CD14-positive monocyte (primary cell): ENCODE measurements at regions not wholly inside any gene's neighbourhood (a gene's known extent, or its start where the extent isn't known, plus 50 kb on each side); places are given as distances from the start of the nearest gene placed in this dataset.

ENCODE experiments used
- DNase-seq, 3 donors: peaks; one replicate each; pipeline ENCODE4 v3.0.0-alpha.2; 2011 to 2022
- H2AFZ ChIP-seq: 2 replicates; pipeline ENCODE4 v1.6.0; 2012; ENCODE audit warnings: mild to moderate bottlenecking, low read depth, low read length, inconsistent platforms; ENCODE audit not compliant: insufficient read depth, poor library complexity, severe bottlenecking
- H3K27ac ChIP-seq, 2 donors: 1 replicate in 1 of 2; 2 replicates in 1 of 2; pipeline ENCODE4 v1.5.1; 2012 to 2013; ENCODE audit warnings: low read length in 2 of 2, control low read depth in 1 of 2, inconsistent platforms in 1 of 2, low read depth in 1 of 2, mild to moderate bottlenecking in 1 of 2
- H3K27me3 ChIP-seq, 2 donors: one replicate each; pipeline versions ENCODE4 v1.6.0 to v1.6.1; 2011 to 2013; ENCODE audit warnings: low read length in 2 of 2; ENCODE audit not compliant: control insufficient read depth in 2 of 2, insufficient read depth in 2 of 2
- H3K36me3 ChIP-seq, 2 donors: replicated peaks in 1 of 2; 1 replicate in 1 of 2; 2 replicates in 1 of 2; pipeline versions ENCODE4 v1.5.1 to v1.6.1; 2012 to 2013; ENCODE audit warnings: low read length in 2 of 2, control low read depth in 1 of 2, inconsistent platforms in 1 of 2, mild to moderate bottlenecking in 1 of 2; ENCODE audit not compliant: insufficient read depth in 2 of 2, control insufficient read depth in 1 of 2
- H3K4me1 ChIP-seq, 2 donors: 1 replicate in 1 of 2; 2 replicates in 1 of 2; pipeline versions ENCODE4 v1.5.1 to v1.6.1; 2012 to 2013; ENCODE audit warnings: low read length in 2 of 2, control low read depth in 1 of 2, inconsistent platforms in 1 of 2, mild to moderate bottlenecking in 1 of 2, moderate library complexity in 1 of 2; ENCODE audit not compliant: insufficient read depth in 2 of 2, control insufficient read depth in 1 of 2
- H3K4me2 ChIP-seq: replicated peaks from 2 replicates; pipeline ENCODE3; 2012; ENCODE audit warnings: low read length, moderate library complexity, mild to moderate bottlenecking; ENCODE audit not compliant: poor library complexity, severe bottlenecking; ENCODE audit errors: extremely low read depth
- H3K4me3 ChIP-seq, 3 experiments: fragments of 200-600 bp in 1 of 3; sonication (generic) in 1 of 3; replicated peaks in 1 of 3; 1 replicate in 2 of 3; 2 replicates in 1 of 3; pipeline ENCODE4 v1.5.1; 2011 to 2013; ENCODE audit warnings: low read length in 3 of 3, mild to moderate bottlenecking in 3 of 3, control low read depth in 2 of 3, low read depth in 2 of 3, inconsistent platforms in 1 of 3, moderate library complexity in 1 of 3
- H3K79me2 ChIP-seq: 2 replicates; pipeline ENCODE4 v1.6.0; 2012; ENCODE audit warnings: mild to moderate bottlenecking, control low read depth, inconsistent platforms, low read length, moderate library complexity; ENCODE audit not compliant: insufficient read depth
- H3K9ac ChIP-seq: 2 replicates; pipeline ENCODE4 v1.6.0; 2017; ENCODE audit warnings: low read length, mild to moderate bottlenecking; ENCODE audit not compliant: insufficient read depth, poor library complexity, severe bottlenecking
- H3K9me3 ChIP-seq, 2 donors: replicated peaks in 1 of 2; 1 replicate in 1 of 2; 2 replicates in 1 of 2; pipeline versions ENCODE4 v1.5.1 to v1.6.1; 2012 to 2013; ENCODE audit warnings: low read length in 2 of 2, control low read depth in 1 of 2; ENCODE audit not compliant: control insufficient read depth in 1 of 2, insufficient read depth in 1 of 2
- H4K20me1 ChIP-seq: 2 replicates; pipeline ENCODE4 v1.6.0; 2012; ENCODE audit warnings: mild to moderate bottlenecking, low read length, control low read depth, moderate library complexity; ENCODE audit not compliant: insufficient read depth
- H3K27ac Mint-ChIP-seq, 7 donors: one replicate each; pipeline ENCODE4 v1.8.0; 2020; ENCODE audit warnings: mild to moderate bottlenecking in 7 of 7, mixed read lengths in 7 of 7, moderate library complexity in 6 of 7, inconsistent platforms in 2 of 7
- H3K27me3 Mint-ChIP-seq, 3 donors: one replicate each; pipeline ENCODE4 v1.8.0; 2021 to 2022; ENCODE audit warnings: low read depth in 3 of 3, mild to moderate bottlenecking in 3 of 3, mixed read lengths in 3 of 3, moderate library complexity in 3 of 3, inconsistent platforms in 1 of 3
- H3K36me3 Mint-ChIP-seq, 2 donors: one replicate each; pipeline ENCODE4 v1.8.0; 2020; ENCODE audit warnings: mixed read lengths in 2 of 2, inconsistent platforms in 1 of 2, mild to moderate bottlenecking in 1 of 2
- H3K4me1 Mint-ChIP-seq: one replicate; pipeline ENCODE4 v1.8.0; 2020; ENCODE audit warnings: mild to moderate bottlenecking, mixed read lengths
- H3K4me3 Mint-ChIP-seq, 2 donors: one replicate each; pipeline ENCODE4 v1.8.0; 2020; ENCODE audit warnings: mild to moderate bottlenecking in 2 of 2, mixed read lengths in 2 of 2, moderate library complexity in 1 of 2
- H3K9me3 Mint-ChIP-seq, 7 donors: one replicate each; pipeline ENCODE4 v1.8.0; 2020 to 2022; ENCODE audit warnings: mixed read lengths in 7 of 7, mild to moderate bottlenecking in 6 of 7, moderate library complexity in 6 of 7, inconsistent platforms in 2 of 7
- WGBS: methylation state at CpG from one replicate; pipeline ENCODE4 v1.1.5; 2013; ENCODE audit warnings: missing lambda C conversion rate; ENCODE audit not compliant: insufficient coverage; 5-methylcytosine and 5-hydroxymethylcytosine counted together
- intact Hi-C, 2 donors: fragments of 100-400 bp; cut with micrococcal nuclease; formaldehyde crosslinking; loops; one replicate each; pipeline versions ENCODE4 v1.15.0 to v1.15.1; 2023
- TF ChIP-seq, protein P1 (sequence below): fragments of 200-600 bp; IDR thresholded peaks from one replicate; pipeline ENCODE4 v1.8.0; 2022; ENCODE audit warnings: antibody characterized with exemption, mild to moderate bottlenecking

DNA sequence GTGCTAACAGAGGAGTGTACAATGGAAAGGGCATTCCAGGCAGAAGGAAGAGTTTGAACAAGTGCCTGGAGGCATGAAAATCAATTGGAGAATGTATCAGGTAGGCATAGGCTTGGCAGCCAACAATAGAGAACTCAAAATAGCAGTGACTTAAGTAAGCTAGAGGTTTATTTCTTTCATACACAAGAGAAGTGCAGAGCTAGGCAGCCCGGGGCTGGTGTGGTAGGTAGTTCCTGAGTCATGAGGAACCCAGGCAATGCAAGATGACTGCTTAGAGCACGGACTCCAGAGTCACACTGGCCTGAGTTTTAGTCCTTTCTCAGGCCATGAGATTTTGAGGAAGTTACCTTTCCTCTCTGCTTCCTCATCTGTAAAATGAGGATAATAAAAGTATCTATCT lies 74.8 kb upstream of the LRRN2 start:
- H3K4me3 Mint-ChIP-seq, result no peak overlapping the region
- Histone ChIP-seq H3K79me2 (no peaks in the 10 kb centered on the region), H3K9me3 (no peaks in the 10 kb centered on the region), H4K20me1 (no peaks in the 10 kb centered on the region), H2AFZ (no peak overlapping the region), H3K4me2 (no peak overlapping the region), H3K4me1 (no peaks in the 10 kb centered on the region), H3K4me3 (no peak overlapping the region), H3K27me3 (no peaks in the 10 kb centered on the region), H3K36me3 (no peaks in the 10 kb centered on the region), H3K9ac (no peak overlapping the region), H3K27ac (no peak overlapping the region)
- H3K4me1 Mint-ChIP-seq, result peaks cover 5% of the 10 kb centered on the region
- no peaks in the 10 kb centered on the region for H3K36me3 Mint-ChIP-seq
- H3K9me3 Mint-ChIP-seq, result peaks cover 0 to 8% (median 2%) of the 10 kb centered on the region in 7 donors
- peaks cover 9 to 12% (median 11%) of the 10 kb centered on the region in 3 donors for H3K27me3 Mint-ChIP-seq
- peak in 1 of 3 donors; percentile 7 for DNase-seq
- intact Hi-C loops, result no loop called here
- TF ChIP-seq, protein P1, sequence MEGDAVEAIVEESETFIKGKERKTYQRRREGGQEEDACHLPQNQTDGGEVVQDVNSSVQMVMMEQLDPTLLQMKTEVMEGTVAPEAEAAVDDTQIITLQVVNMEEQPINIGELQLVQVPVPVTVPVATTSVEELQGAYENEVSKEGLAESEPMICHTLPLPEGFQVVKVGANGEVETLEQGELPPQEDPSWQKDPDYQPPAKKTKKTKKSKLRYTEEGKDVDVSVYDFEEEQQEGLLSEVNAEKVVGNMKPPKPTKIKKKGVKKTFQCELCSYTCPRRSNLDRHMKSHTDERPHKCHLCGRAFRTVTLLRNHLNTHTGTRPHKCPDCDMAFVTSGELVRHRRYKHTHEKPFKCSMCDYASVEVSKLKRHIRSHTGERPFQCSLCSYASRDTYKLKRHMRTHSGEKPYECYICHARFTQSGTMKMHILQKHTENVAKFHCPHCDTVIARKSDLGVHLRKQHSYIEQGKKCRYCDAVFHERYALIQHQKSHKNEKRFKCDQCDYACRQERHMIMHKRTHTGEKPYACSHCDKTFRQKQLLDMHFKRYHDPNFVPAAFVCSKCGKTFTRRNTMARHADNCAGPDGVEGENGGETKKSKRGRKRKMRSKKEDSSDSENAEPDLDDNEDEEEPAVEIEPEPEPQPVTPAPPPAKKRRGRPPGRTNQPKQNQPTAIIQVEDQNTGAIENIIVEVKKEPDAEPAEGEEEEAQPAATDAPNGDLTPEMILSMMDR, result no peak
- H3K27ac Mint-ChIP-seq, result no peak overlapping the region
- WGBS, result no CpG with 5 or more reads among the region's 2 CpGs

DNA sequence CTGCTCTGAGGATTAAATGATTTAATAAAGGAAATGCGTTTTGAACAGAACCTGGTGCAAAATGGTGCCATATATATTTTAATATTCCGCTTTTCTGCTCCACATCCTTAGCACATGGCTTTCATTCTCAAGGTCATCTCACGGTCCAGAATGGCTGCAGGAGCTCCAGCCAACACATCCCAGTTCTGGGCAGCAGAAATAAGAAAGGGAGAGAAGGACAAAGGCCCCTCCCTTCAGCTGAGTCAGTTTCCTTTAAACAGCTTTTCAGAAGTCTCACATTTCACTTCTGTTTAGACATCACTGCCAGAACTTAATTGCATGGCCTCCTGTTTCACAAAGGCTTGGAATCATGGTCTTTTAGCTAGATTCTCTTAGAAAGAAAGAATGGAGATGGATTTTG lies 75.2 kb upstream of the LRRN2 start:
- H3K4me1 ChIP-seq, result no peaks in the 10 kb centered on the region
- no peak overlapping the region for H3K4me3 ChIP-seq
- intact Hi-C loops, result no loop called here
- no peak for DNase-seq
- Mint-ChIP-seq H3K27me3 (peaks cover 9 to 12% (median 11%) of the 10 kb centered on the region in 3 donors), H3K4me3 (no peak overlapping the region), H3K9me3 (peaks cover 0 to 8% (median 2%) of the 10 kb centered on the region in 7 donors), H3K27ac (no peak overlapping the region), H3K36me3 (no peaks in the 10 kb centered on the region), H3K4me1 (peaks cover 5% of the 10 kb centered on the region)
- H2AFZ ChIP-seq, result no peak overlapping the region
- no peaks in the 10 kb centered on the region for H4K20me1 ChIP-seq
- TF ChIP-seq, protein P1, result no peak
- no peaks in the 10 kb centered on the region for H3K9me3 ChIP-seq
- WGBS, result no CpG with 5 or more reads among the region's 3 CpGs
- no peak overlapping the region for H3K27ac ChIP-seq
- no peak overlapping the region for H3K9ac ChIP-seq
- H3K4me2 ChIP-seq, result no peak overlapping the region
- peaks cover 2 to 3% of the 10 kb centered on the region in 2 donors for H3K27me3 ChIP-seq
- no peaks in the 10 kb centered on the region for H3K36me3 ChIP-seq
- H3K79me2 ChIP-seq, result no peaks in the 10 kb centered on the region
